NCI-H82 treated with DMSO at 0.1 percent for 48 hours (cell line): ENCODE measurements at regions not wholly inside any gene's neighbourhood (a gene's known extent, or its start where the extent isn't known, plus 50 kb on each side); places are given as distances from the start of the nearest gene placed in this dataset.
A peak's percentile ranks its signal among the peaks of the same experiment; 100 is the strongest.
"Not testable (repeated sequence)": the region's sequence is repeated elsewhere in the genome, so short reads cannot be mapped to it uniquely, and the experiment has no call there.

Source experiments
- DNase-seq: peaks from one replicate; lab custom pipeline; 2025; ENCODE audit not compliant: unreplicated experiment; lab: John Stamatoyannopoulos, UW

DNA sequence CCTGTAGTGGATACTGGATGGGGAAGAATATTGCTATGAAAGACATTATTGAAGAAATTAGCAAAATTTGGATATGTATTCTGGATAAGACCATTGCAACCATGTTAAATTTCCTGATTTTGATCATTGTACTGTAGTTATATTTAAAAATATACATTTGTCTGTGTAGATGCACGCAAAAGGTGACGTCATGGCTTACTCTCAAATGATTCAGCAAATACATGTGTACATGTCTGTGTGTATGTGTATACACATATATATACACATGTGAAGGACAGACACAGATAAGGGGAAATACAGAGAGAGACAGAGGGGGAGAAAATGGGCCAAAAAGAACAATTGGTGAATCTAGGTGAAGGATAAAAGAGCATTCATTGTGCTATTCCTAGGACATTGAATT lies 82.3 kb upstream of the PLCB4 start:
- no peak for DNase-seq

DNA sequence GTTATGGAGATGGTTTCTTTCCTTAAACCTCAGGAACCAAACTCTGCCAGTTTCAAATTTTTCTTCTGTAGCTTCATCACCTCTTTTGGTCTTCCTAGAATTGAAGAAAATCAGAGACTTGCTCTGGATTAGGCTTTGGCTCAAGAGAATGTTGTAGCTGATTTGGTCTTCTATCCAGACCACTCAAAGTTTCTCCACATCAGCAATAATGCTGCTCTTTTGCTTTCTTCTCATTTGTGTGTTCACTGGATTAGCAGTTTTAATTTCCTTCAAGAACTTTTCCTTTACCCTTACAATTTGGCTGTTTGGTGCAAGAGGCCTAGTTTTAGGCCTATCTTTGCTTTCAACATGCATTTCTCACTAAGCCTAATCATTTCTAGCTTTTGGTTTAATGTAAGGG lies 78.1 kb upstream of the PLCB4 start:
- DNase-seq, result no peak

DNA sequence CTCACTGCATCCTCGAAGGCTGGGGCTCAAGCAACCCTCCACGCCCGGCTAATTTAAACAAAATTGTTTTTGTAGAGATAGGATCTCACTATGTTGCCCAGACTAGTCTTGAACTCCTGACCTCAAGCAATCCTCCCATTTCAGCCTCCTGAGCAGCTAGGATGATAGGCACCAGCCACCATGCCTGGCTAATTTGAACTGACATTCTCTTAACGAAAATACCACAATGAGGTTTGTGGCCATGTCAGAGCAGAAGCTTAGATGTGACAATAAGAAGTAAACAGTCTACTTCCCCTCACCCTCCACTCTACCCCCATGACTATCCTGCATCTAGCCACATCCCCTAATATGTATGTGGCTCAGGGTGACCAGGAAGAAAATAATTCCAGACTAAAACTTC lies 74.8 kb upstream of the PLCB4 start:
- DNase-seq, result no peak

DNA sequence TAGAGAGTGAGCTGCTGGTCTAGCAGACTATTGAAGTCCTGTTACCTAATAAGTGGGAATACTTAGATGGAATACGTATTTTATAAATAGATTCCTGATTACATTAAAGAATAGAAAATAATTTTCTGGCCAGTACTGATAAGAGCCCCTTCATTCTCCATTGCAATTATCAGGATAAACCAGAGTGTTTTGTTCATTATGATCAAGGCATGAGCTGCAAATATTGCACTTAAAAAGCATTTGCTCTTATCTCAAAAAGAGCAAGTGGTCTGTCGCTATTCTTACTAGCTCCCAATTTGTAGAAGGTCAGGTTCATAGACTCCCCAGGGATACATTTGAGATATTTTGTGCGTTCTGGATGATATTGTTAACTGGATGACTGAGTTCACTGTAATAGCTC lies 73.1 kb upstream of the PLCB4 start:
- DNase-seq, result no peak

DNA sequence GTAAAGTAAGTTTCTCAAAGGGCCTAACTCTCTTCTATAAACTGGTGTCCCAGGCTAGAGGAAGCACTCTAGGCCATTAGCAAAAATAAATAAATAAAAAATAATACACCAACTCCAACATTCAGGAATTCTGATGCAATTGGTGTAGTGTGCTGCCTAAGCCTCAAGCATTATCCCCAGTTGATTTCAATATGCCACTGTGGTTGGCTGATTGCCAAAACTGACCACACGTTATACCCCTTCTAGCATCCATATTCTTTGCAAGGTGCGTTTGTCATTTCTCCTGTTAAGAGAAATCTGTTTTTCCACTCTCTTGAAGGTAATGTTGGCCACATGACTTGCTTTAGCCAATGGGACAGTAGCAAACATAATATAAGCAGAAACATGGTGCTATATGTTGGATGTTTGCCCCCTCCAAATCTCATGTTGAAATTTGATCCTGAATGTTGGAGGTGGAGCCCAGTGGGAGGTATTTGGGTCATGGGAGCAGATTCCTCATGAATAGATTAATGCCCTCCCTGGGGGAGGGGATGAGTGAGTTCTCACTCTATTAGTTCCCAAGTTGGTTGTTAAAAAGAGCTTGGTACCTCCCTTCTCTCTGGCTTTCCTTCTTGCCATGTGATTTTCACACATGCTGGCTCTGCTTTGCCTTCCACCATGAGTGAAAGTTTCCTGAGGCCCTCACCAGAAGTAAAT lies 71.9 kb upstream of the PLCB4 start:
- no peak for DNase-seq

DNA sequence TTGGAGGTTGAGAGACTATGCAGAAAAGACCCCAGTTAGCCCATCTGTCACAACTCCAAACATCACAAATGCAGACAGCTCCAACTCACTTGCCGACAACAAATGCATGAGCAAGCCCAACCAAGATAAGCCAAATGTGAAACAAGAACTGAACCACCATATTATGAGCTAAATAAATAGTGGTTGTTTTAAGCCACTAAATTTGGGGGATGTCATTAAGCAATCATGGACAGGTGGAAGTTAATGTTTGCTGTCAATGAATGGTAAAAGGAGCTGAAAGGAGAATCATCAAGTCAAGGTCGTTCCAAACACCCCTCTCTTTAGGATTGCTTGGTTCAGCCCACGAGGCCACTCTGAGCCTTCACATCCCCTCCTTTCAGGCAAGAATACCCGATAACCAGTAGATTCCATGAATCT lies 71.2 kb upstream of the PLCB4 start:
- DNase-seq, result peak; percentile 83

DNA sequence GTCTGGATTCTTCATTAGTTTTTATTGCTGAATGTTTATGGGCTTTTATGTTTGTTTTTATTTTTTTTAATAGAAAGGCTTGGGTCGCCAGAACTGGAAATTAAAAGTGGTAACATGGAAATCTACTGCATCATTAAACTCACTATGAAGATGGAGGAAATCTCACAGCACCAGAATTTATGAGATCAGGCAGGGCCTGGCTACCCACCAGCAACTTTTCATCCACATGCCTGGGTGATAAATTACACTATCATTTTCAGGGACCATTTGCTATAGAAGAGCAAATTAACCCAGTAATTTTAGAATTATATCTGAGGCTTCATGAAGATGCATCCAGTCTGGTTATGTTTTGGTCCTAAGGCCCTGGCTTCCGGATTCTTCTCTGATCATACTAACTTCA lies 57.8 kb upstream of the PLCB4 start:
- DNase-seq, result no peak

DNA sequence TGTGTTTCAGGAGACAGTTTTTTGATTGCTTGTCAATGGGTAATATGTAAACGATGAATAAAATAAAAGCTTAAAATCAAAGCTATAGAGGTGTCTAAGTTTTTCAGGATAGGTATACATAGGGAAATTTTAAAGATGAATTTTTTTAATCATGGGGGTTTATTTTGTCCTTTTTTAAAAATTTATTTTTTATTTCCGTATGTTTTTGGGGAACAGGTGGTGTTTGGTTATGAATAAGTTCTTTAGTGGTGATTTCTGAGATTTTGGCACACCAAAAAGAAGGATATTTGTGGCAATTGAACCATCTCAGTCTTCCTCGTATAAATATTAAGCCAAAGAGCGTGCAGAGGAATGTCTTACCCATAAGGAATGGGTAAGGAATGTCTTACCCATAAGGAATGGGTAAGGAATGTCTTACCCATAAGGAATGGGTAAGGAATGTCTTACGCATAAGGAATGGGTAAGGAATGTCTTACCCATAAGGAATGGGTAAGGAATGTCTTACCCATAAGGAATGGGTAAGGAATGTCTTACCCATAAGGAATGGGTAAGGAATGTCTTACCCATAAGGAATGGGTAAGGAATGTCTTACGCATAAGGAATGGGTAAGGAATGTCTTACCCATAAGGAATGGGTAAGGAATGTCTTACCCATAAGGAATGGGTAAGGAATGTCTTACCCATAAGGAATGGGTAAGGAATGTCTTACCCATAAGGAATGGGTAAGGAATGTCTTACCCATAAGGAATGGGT lies 53.5 kb upstream of the PLCB4 start:
- DNase-seq, result not testable (repeated sequence)

DNA sequence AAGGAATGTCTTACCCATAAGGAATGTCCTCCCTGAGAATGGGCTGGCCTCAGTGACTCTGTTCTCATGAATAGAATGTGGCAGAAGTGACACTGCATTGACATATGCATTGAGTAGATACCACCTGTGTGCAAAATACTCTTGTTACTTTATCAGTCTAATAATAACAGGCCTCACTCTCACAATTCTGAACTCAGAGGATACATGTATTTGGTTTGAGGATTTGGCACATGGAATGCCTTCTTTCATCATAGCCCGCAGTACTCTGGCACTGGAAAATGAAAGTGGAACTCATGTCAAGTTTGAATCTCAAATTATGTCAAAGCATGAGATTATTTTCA lies 52.9 kb upstream of the PLCB4 start:
- DNase-seq, result no peak

DNA sequence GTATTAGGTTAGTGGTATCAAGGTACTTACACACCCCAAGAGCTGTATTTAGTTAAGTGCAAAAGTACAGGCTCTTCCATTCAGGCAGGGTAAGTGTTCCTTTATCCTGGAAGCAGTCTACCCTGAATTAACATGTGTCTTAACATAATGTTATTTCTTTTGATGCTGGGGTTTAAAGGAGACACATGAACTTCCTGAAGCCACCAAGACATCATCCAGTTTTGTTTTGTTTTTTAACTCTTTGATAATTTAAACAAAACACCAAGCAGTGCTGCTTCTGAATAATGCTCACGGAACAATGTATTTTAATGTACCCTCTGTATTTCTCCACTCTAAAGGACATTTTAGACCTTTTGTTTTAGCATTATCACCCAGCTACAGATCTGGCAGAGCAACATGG lies 50.5 kb upstream of the PLCB4 start:
- DNase-seq, result no peak
